SHP77 treated with DMSO at 0.1 percent for 48 hours (cell line): ENCODE measurements at regions not wholly inside any gene's neighbourhood (a gene's known extent, or its start where the extent isn't known, plus 50 kb on each side); places are given as distances from the start of the nearest gene placed in this dataset.
A peak's percentile ranks its signal among the peaks of the same experiment; 100 is the strongest.
"Not testable (repeated sequence)": the region's sequence is repeated elsewhere in the genome, so short reads cannot be mapped to it uniquely, and the experiment has no call there.

Experiments
- DNase-seq: peaks from one replicate; lab custom pipeline; 2025; lab: John Stamatoyannopoulos, UW

DNA sequence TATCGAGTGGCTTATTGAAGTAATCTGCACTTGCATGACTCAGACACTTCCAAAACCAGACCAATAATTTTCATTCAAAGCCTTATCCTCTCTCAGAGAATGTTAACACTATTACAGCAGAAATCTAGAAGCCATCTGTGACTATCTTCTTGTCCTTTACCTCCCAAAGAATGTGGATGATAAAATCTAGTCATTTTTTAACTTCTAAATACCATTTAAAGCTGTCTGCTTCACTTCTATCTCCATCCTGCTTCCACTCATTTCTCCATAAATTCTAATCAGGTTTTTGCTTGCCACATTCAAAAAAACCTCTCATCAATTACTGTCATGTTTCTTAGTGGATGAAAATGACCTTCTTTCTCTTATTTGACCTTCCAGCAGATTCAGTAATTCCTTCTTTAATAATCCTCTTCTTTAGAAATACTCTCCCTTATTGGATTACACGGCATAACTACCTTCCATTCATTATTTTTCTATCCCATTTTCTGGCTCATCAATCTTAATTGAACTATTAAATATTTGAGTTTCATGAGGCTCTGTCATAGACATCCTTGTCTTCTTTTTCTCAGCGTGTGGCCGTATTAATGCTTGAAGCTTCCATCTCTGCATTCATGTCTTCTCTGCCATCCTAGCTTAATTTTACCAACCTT, 1999.4 kb downstream of the MRPL39 start:
- no peak for DNase-seq

DNA sequence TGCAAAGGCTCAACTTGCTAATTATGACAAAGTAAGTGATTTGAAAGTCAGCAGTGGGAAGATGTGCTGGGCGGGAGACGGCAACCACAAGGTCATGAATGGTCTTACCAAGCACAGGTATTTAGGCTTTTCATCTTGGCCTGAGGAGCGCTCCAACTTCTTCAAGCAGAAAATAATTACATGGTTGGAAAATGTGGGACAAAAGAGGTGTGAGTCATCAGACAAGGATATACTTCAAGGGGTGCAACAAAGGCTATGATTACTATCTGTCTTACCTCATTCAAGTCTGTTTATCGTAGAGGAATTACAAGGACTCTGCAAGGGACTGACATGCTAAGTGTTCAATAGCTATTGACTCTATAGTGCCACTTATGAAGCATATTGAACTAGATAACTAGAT, 2005.7 kb downstream of the MRPL39 start:
- DNase-seq, result no peak

DNA sequence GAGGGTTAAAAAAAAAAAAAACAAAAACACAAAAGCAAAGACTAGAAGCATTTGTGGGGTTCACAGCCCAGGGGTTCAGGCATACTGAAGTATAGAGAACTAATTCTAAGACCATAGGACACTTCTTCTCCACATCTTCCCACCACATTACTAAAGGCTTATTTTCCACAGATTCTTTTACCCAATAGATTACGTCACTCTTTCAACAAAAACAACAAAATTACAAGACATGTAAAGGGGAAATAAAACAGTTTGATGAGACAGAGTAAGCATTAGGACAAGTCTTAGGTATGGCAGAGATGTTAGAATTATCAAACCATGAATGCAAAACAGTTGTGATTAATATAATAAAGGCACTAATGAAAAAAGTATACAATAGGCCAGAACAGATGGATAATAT, 2013.7 kb downstream of the MRPL39 start:
- no peak for DNase-seq

DNA sequence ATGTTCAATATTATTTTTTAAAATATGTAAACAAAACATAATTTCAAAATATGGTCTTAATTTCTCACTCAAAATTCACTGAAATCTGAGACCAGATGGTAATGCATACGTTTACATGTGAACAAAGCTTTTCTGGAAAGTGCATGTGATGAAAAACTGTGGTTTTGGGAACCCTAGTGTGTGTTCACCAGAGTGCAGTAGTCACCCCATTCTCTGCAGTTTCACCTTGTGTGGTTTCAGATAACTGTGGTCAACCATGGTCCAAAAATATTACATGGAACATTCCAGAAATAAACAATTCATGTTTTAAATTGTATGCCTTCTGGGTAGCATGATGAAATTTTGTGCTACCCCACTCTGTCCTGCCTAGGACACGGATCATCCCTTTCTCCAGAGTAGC, 2021.9 kb downstream of the MRPL39 start:
- no peak for DNase-seq

DNA sequence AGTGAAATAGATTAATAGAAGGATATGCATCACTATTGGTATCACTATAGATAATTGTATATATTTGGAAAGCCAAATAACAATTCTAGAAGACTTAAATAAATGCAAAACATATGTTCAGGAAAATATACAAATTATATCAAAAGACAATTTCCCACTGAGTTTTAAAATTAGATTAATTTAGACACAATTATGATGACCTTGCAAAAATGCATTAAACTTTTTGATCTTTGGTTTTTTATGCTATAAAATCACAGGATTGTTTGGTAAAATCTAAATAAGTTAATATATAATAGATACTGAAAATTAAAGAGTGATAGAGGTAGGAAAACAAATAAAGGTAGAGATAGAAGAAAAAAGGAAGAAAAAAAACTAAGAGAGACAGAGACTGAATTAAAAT, 2027.7 kb downstream of the MRPL39 start:
- no peak for DNase-seq

DNA sequence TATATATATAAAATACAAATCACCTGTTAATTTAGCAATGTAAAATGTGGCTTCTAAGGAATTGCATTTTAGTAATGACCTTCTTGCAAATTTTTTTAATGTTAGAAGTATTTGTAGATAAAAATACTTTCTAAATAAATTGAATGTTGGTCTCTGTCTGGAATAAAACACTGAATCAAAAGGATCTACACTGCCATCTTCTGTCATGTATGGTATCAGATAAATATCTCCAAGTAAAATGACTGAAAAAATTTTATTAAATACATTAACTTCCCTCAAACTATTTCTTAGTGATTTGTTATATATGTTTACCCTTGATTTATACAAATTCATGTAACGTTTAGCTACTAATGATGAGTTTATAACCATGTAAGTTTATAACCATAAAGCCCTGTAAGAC, 2029.3 kb downstream of the MRPL39 start:
- no peak for DNase-seq

DNA sequence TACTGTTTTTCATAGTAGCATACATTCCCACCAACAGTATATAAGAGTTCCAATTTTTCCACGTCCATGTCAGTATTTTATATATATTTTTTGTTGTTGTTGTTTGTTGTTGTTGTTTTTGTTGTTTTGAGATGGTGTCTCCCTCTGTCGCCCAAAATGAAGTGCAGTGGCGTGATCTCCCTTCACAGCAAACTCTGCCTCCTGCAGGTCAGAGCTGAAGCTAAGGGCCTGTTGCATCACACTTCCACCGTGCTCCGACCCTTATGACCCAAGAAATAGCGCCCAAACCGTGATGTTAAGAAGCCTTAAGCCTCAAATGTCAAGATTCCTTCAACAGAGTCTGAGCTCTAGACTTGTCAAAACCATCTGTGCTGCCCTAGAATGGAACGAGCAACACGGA, 2032.3 kb downstream of the MRPL39 start:
- DNase-seq, result no peak

DNA sequence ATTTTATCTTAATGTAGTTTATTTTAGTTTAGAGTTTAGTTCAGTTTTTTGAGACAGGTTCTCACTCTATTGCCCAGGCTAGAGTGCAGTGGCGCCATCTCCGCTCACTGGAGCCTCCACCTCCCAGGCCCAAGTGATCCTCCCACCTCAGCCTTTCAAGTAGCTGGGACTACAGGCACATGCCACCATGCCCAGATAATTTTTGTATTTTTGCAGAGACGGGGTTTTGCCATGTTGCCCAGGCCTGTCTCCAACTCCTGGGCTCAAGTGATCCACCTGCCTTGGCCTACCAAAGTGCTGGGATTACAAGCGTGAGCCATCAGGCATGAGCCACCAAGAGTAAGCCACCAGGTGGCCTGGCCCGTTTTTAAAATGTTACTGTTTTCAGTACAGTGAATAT, 2058.4 kb downstream of the MRPL39 start:
- DNase-seq, result not testable (repeated sequence)

DNA sequence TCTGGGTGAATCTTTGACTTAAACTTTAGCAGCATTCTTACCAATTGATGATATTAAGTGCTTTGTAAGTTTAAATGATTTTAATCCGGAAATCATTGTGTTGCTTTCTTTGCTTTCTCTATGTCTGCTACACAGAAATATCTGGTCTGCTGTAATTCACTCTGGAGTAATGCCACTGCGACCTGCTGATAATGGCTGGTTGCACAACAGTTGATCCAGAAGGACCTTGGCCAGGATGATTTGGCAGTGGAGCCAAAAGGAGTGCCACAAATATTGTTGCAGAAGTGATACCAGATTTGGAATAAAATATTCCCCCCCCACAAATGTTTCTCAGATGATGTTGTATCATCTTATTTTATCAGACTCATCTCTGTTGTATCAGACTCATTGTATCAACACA, 2063.9 kb downstream of the MRPL39 start:
- no peak for DNase-seq

DNA sequence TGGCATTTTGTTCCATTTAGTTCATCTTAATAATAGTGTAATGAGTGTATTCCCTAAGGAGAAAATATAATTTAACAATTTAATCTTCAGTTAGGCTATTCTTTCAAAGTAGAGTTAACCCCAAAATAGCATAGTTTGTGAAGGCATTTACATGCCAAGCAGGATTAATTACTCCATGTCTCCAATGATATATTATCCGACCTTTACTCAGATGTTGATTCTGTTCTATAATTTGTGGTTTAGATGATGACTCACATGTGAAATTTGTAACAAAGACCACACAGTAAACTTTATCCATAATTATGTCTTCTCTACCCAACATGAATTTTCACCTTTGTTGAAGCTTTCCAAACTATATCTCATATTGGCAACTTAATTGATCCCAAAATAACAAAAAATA, 2065.2 kb downstream of the MRPL39 start:
- DNase-seq, result no peak

DNA sequence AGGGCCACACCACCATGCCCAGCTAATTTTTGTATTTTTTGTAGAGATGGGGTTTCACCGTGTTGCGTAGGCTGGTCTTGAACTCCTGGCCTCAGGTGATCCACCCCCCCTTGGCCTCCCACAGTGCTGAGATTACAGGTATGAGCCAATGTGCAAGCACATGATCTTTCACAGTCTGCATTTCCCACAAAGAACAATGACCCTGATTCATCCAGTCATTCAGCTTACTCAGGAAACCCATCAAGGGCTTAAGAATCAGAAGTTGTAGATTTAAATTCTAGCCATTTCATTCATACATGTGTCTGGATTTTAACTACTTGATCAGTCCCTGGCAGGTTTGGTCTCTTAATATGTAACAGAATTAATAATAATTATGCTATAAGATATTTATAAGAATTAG, 2065.7 kb downstream of the MRPL39 start:
- DNase-seq, result no peak

DNA sequence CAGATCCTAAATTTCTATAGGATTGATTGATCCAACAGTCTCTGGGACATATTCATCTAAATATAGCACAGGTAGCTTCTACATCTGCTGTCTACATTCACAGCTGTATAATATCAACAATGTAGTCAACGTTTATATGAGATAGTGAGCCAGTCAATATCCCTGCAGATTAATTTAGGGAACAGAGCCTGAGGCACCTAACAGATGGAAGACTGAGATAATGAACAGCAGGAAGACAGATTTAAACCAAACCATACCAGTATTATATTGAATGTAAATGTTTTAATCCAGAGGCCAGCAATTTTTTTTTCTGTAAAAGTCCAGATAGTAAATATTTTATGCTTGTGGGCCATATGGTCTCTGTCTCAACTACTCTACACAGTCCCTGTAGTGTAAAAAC, 2072.4 kb downstream of the MRPL39 start:
- DNase-seq, result no peak

DNA sequence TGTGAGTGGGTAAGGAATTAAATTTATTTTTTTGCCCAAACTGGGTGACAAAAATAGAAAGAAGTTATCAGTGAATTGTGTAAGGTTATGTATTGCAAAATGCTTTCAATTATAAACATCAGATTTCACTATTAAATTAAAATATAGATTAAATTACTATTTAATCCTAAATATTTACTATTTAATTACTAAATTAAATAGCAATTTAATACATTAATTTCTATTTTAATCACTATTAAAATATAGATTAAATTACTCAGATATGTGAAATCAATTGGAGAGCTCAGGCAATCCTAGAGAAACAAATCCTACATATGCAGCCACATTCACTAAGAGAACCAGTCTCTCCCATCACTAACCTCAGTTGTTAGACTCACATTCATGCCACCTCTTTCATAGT, 2075.8 kb downstream of the MRPL39 start:
- no peak for DNase-seq

DNA sequence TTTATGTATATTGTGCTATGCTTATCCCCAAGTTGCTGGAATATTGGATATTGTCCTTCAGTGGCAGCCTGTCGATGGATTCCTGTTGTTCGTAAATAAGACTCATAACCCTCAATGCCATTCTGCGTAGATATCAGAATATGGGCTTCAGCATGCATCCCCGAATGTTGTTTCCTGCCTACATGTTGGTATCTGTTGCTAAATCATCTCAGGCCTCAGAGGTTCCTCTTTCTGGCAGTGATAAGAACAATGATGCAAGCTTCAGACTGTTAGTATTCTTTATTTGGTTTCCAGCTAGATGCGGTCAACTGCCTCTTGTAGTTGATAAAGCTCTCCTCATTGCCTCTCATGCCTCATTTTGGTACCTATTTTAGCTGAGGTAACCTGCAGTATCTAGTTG, 2082.6 kb downstream of the MRPL39 start:
- DNase-seq, result no peak

DNA sequence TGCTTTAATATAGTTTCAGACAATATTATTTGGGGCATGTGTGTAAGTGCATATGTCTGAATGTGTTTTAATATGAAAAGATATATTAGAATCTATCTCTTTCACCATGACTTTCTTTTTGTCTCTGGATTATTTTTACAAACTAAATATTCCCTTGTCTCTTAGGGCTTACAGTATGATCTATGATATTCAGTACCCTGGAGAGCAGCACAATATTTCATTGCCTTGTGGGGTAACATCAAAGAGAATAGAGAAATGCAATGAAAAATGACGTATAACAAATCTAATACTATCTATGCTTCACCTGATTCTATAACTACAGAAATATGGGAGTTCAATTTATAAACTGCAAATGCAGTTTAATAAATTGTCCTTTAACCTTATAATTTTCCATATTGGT, 2084.5 kb downstream of the MRPL39 start:
- no peak for DNase-seq

DNA sequence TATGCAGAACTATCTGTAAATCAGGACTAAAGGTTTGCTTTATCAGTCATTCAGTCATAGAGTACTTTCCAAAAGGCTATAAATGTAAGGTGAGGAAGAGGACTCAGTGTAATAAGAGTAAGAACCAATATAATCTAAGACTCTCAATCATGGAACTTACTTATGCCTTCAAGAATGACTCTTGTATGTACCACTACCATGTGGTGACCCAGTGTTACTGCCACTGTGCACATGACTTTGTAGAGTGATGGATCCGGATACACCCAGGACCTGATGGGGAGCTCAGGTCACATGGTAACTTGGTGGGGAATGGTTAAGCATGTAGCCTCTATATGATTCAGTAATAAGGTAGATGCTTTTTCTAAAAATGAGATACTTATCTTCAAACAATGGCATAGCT, 2099.8 kb downstream of the MRPL39 start:
- no peak for DNase-seq

DNA sequence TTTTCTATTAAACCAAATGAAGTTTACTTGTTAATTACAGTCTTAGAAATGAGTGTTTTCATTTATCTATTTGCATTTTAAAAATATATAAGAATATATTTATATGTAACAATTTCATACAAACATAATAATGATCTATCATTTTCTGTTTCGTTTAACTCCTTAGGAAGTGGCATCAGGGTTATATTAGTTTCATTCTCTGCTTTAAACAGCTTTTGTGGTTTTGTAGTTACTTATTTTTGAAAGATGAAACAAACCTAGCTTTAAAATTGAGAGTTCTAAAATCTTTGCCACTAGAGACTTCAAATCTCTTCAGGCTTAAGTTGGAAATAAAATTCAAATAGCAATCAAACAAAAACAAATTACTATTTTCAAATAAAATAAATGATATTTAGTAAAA, 2110.6 kb downstream of the MRPL39 start:
- no peak for DNase-seq

DNA sequence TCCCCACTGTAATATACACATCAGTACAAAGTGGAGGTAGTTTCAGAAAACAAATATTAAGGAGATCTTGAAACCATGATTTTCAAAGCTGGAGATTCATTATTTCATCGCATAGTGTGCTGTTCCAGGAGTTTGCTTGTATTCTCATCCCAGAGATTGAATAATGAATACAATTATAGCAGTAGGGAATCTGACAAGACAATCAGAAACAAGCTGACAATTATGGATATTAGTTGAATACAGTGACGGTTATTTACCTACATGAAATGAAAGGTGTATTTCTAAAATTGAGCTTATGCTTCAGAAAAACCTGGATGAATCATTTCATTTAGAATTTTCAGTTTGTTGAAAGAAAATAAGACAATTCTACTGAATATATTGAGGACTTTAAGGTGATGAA, 2119.0 kb downstream of the MRPL39 start:
- no peak for DNase-seq

DNA sequence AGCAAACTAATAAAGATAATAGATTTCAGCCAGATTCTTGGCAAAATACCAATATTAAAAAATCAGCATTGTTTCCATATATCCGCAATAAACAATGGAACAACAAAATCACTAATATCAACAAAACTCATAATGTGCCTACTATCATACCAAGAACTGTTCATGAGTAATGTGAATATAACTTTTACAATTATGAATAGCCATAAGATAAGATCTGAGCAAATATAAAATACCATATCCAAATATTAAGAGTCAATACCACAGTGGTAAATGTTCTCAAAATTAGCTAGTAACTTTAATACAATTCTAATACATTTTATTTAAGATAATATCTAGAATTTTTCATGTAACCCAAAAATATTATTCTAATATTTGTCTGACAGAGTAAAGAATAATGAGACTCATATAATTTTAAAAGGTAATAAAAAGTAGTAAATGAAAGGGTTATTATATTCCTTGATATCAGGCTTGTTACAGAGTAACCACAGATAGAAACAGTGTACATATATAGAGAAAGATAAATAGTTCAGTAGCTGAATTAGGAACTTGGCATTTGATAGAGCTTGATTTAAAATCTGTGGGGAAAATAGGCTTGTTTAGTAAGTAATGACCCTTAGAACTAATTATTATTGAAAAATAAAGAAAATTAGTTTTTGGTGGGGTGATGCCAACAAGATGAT, 2126.6 kb downstream of the MRPL39 start:
- DNase-seq, result no peak

DNA sequence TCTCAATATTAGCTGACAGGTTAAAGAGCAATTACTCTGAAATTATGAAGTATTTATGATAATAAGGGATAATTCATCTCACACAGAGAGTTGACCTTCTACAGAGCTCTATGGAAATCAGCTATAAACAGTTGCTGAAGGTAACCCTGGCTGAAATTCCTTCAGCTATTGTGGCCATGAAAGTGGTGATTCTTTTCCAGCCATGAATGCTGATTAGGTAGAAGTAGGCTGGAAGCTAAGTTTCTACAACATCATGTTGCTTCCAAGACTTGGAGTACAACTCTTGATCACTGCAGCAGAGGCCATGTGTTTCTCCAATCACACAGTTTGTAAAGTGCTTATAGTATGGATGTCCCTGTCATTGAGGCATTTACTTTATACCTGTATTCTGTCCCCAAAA, 2128.9 kb downstream of the MRPL39 start:
- DNase-seq, result no peak

DNA sequence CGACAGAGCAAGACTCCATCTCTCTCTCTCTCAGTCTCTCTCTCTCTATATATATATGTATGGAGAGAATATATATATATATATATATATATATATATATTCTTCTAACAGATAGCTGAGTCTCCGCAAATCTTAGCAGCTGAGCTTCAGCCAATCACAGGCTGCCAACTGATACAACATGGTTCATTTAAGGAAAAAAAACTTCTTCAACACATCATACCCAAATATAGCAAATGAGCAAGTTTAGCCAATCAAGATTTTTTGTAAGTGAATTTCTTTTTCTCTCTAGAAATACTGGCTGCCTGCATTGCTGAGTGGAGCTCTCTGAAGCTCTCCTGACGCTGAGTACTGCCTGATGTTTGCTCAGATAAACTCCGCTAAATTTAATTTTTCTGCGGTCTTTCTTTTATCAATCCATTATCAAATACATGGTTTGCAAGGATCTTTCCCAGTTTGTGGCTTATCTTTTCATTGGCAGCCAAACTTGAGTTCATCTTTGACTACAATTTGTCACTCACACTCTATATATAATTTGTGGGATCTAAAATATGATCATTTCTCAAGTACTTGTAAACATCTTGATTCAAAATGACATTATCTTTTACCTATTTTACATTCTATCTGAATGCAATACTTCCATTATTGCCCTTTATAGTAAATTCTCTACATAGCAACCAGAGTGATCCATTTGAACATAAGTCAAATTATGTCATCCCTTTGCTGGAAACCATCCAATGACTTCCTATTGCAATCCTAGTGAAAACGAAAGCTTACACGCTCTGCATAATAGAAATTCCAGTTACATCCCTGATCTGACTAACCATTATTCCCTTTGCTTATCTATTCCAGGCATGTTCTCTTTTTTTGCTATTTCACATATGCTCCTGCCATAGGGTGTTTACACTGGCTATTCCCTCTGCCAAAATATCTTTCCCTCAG, 2131.7 kb downstream of the MRPL39 start:
- DNase-seq, result peak; percentile 42

DNA sequence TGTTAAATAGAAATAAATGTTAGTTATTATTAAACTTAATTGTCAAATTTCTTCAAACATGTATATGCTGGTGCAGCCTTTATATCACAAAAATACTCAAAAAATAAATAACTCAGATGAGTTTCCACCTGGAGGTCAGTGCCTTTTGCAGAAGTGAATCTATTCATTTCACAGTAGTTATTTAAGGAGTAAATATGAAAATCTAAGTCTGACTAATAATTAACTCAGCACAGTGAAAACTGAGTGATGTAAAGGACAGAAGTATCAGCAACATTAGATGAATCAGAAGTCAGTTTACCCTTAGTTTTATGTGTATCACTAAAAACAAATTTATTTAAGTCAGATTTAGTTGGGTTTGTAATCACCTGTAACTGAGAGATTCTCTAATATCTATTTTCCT, 2135.4 kb downstream of the MRPL39 start:
- DNase-seq, result no peak

DNA sequence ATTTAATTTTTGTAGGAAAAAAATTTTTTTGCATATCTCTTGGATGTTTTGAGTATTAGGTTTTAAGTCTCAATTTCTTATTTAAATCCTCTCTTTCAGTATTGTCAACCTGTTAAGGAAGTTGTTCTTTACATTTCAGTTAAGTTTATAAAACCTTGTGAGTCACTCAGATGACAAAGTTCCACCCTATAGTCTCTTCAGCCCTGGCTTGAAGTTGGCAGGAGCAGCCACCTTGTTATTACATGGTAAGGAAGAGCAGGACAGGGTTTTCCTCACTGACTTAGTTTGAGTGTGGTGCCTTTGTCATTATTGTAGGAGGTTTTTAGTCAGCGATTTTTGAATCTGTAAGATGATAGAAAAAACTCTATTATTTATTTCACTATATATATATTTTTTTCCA, 2143.9 kb downstream of the MRPL39 start:
- no peak for DNase-seq
